ENCODE measurements at regions not wholly inside any gene's neighbourhood (a gene's known extent, or its start where the extent isn't known, plus 50 kb on each side); places are given as distances from the start of the nearest gene placed in this dataset.
"Not testable (repeated sequence)": the region's sequence is repeated elsewhere in the genome, so short reads cannot be mapped to it uniquely, and the experiment has no call there.

DNA sequence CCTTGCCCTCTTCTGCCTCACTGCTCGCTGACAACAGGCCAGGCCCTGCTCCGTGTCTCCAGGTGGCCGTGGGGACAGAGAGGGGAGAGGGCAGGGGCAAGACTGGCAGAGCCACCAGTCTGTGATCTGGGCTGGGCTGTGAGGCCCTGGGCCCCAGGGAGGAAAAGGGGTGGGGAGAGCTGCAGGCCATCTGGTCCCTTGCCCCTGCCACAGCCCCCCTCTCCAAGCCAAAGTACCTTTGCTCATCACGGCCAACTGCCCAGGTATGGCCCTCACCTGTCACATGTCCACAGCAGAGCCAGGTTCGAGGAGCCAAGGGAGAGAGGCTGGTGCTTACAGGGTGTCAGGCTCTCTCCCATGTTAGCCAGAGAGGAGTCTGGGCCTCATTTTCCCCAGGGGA, 91.4 kb upstream of the LHX1 start:
- Histone ChIP-seq H3F3A (ENCODE audit: control insufficient read depth, insufficient read depth) (no peaks in the 10 kb centered on the region), H3K79me2 (ENCODE audit: control insufficient read depth, low read length) (no peaks in the 10 kb centered on the region), H3K4me1 (ENCODE audit: control insufficient read depth, low read length) (peaks cover 10% of the 10 kb centered on the region), H3K4me3 (ENCODE audit: low read length) (no peak overlapping the region), H3K27ac (ENCODE audit: low read depth, low read length) (no peak overlapping the region), H4K20me1 (ENCODE audit: control insufficient read depth, insufficient read depth, low read depth, low read length) (0 out of 2 replicates have a peak, but pooled peaks cover 5% of the 10 kb centered on the region), H3K9me2 (replicated peaks; ENCODE audit: control insufficient read depth, low read length) (no peaks in the 10 kb centered on the region), H3K36me3 (ENCODE audit: control insufficient read depth, low read length) (no peaks in the 10 kb centered on the region), H3K27me3 (ENCODE audit: control insufficient read depth, low read length) (peaks cover 23% of the 10 kb centered on the region), H3K4me2 (ENCODE audit: low read length) (no peak overlapping the region), H3K9me3 (ENCODE audit: control insufficient read depth, insufficient read depth, low read length) (no peaks in the 10 kb centered on the region)
- TF ChIP-seq, protein P1, sequence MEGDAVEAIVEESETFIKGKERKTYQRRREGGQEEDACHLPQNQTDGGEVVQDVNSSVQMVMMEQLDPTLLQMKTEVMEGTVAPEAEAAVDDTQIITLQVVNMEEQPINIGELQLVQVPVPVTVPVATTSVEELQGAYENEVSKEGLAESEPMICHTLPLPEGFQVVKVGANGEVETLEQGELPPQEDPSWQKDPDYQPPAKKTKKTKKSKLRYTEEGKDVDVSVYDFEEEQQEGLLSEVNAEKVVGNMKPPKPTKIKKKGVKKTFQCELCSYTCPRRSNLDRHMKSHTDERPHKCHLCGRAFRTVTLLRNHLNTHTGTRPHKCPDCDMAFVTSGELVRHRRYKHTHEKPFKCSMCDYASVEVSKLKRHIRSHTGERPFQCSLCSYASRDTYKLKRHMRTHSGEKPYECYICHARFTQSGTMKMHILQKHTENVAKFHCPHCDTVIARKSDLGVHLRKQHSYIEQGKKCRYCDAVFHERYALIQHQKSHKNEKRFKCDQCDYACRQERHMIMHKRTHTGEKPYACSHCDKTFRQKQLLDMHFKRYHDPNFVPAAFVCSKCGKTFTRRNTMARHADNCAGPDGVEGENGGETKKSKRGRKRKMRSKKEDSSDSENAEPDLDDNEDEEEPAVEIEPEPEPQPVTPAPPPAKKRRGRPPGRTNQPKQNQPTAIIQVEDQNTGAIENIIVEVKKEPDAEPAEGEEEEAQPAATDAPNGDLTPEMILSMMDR (IDR thresholded peaks at IDR 0.05; ENCODE audit: low read depth, low read length, poor library complexity, severe bottlenecking), result no peak
- TF ChIP-seq EZH2phosphoT487 (IDR thresholded peaks at IDR 0.05; ENCODE audit: borderline replicate concordance, low read length), result no peak

DNA sequence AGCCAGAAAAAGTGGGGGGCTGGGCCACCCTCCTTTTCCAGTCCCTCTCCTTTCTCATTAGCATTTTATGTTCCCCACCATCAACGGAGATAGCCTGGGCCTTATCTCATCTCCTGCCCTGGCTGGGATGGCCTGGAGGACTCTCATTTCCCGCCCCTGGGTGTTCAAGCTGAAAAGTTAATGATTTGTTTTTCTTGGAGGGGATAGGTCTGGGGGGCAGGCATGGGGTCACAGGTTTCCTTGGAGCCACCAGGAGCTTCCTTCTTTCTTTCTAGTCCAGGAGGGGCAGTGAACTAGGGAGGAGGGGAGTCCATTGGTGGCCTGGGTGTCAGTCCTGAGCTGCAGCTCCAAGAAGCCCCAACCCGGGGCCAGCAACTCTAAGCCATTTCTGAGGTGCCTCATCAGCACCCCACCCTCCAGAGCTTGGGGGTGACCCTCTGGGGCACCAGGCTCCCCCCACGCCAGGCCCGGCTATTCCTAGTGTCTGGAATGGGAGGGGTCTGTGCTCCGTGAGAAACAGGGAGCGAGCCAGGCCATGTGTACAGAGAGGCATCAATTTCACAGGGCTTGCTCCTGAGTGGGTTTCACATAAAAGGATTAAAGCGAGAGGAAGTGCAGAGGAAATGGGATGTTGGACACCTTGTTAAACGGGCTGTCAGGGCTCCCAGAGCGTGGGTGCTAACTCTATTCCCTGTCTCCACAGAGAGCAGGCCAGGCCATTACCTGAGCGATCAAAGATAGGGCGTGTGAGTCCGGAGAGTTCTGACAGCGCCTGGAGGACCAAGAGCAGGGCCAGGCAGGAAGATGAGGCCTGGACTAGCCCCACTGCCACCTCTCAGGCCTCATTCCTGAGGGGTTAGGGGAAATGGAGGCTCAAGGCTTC, 90.6 kb upstream of the LHX1 start:
- H4K20me1 ChIP-seq (ENCODE audit: control insufficient read depth, insufficient read depth, low read depth, low read length), result 0 out of 2 replicates have a peak, but pooled peaks cover 5% of the 10 kb centered on the region
- H3F3A ChIP-seq (ENCODE audit: control insufficient read depth, insufficient read depth), result no peaks in the 10 kb centered on the region
- H3K79me2 ChIP-seq (ENCODE audit: control insufficient read depth, low read length), result no peaks in the 10 kb centered on the region
- H3K36me3 ChIP-seq (ENCODE audit: control insufficient read depth, low read length), result no peaks in the 10 kb centered on the region
- no peaks in the 10 kb centered on the region for H3K9me2 ChIP-seq (replicated peaks; ENCODE audit: control insufficient read depth, low read length)
- H3K4me3 ChIP-seq (ENCODE audit: low read length), result no peak overlapping the region
- H3K4me1 ChIP-seq (ENCODE audit: control insufficient read depth, low read length), result peaks cover 10% of the 10 kb centered on the region
- H3K27ac ChIP-seq (ENCODE audit: low read depth, low read length), result no peak overlapping the region
- no peaks in the 10 kb centered on the region for H3K9me3 ChIP-seq (ENCODE audit: control insufficient read depth, insufficient read depth, low read length)
- TF ChIP-seq, protein P1 (IDR thresholded peaks at IDR 0.05; ENCODE audit: low read depth, low read length, poor library complexity, severe bottlenecking), result no peak
- TF ChIP-seq EZH2phosphoT487 (IDR thresholded peaks at IDR 0.05; ENCODE audit: borderline replicate concordance, low read length), result no peak
- no peak overlapping the region for H3K4me2 ChIP-seq (ENCODE audit: low read length)
- H3K27me3 ChIP-seq (ENCODE audit: control insufficient read depth, low read length), result peaks cover 20% of the 10 kb centered on the region

- H3K4me1 ChIP-seq (ENCODE audit: control insufficient read depth, low read length), result peaks cover 10% of the 10 kb centered on the region
- no peaks in the 10 kb centered on the region for H3K36me3 ChIP-seq (ENCODE audit: control insufficient read depth, low read length)
- TF ChIP-seq, protein P1 (IDR thresholded peaks at IDR 0.05; ENCODE audit: low read depth, low read length, poor library complexity, severe bottlenecking), result no peak
- TF ChIP-seq EZH2phosphoT487 (IDR thresholded peaks at IDR 0.05; ENCODE audit: borderline replicate concordance, low read length), result no peak
- no peaks in the 10 kb centered on the region for H3F3A ChIP-seq (ENCODE audit: control insufficient read depth, insufficient read depth)
- H3K4me2 ChIP-seq (ENCODE audit: low read length), result no peak overlapping the region
- no peak overlapping the region for H3K4me3 ChIP-seq (ENCODE audit: low read length)
- H3K27ac ChIP-seq (ENCODE audit: low read depth, low read length), result no peak overlapping the region
- peaks cover 23% of the 10 kb centered on the region for H3K27me3 ChIP-seq (ENCODE audit: control insufficient read depth, low read length)
- no peaks in the 10 kb centered on the region for H3K9me2 ChIP-seq (replicated peaks; ENCODE audit: control insufficient read depth, low read length)
- H4K20me1 ChIP-seq (ENCODE audit: control insufficient read depth, insufficient read depth, low read depth, low read length), result peaks cover 7% of the 10 kb centered on the region; the same call in 1 of the 2 replicates
- no peaks in the 10 kb centered on the region for H3K9me3 ChIP-seq (ENCODE audit: control insufficient read depth, insufficient read depth, low read length)
- no peaks in the 10 kb centered on the region for H3K79me2 ChIP-seq (ENCODE audit: control insufficient read depth, low read length)
These were observed 89.0 kb upstream of the LHX1 start for GRCh38 chr17:36848008-36848902.

DNA sequence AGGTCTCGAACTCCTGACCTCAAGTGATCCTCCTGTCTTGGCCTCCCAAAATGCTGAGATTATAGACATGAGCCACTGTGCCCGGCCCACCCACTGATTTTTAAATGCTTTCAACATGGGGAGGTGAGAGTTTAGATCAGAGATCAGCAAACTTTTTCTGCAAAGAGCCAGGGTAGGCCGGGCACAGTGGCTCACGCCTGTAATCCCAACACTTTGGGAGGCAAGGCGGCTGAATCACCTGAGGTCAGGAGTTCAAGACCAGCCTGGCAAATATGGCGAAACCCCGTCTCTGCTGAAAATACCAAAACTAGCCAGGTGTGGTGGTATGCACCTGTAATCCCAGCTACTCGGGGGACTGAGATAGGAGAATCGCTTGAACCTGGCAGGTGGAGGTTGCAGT, 88.3 kb upstream of the LHX1 start:
- H3K9me3 ChIP-seq (ENCODE audit: control insufficient read depth, insufficient read depth, low read length); H4K20me1 ChIP-seq (ENCODE audit: control insufficient read depth, insufficient read depth, low read depth, low read length); H3K4me2 ChIP-seq (ENCODE audit: low read length); H3K9me2 ChIP-seq (replicated peaks; ENCODE audit: control insufficient read depth, low read length); H3F3A ChIP-seq (ENCODE audit: control insufficient read depth, insufficient read depth); H3K4me3 ChIP-seq (ENCODE audit: low read length); H3K79me2 ChIP-seq (ENCODE audit: control insufficient read depth, low read length); H3K27ac ChIP-seq (ENCODE audit: low read depth, low read length); H3K4me1 ChIP-seq (ENCODE audit: control insufficient read depth, low read length); H3K36me3 ChIP-seq (ENCODE audit: control insufficient read depth, low read length): not testable (repeated sequence)
- peaks cover 22% of the 10 kb centered on the region for H3K27me3 ChIP-seq (ENCODE audit: control insufficient read depth, low read length)
